GM21367 (cell line): ENCODE measurements at regions not wholly inside any gene's neighbourhood (a gene's known extent, or its start where the extent isn't known, plus 50 kb on each side); places are given as distances from the start of the nearest gene placed in this dataset.

Source experiments
- ATAC-seq: cut with Tn5 transposase; IDR thresholded peaks from one replicate; pipeline ENCODE4 v1.9.1; 2021; ENCODE audit not compliant: unreplicated experiment

DNA sequence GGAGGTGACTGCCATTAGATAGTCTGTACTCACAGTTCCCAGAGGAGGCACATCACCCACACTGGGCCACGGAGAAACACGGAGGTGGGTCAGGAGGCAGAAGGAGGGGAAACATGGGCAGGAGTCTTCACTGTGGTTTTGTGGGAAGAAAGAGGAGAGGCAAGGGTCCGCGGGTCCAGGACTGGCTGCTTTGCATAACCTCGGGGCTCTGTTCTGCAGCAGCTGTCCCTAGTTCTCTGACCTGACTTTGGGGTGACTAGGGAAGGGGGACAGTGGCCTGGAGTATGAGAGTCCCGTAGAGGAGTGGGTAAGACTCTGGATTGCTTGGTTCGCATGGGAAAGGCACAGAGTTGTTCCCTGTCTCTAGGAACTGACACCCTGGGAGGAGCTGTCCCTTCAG, 238.3 kb upstream of the RAB6C start:
- ATAC-seq: no peak

DNA sequence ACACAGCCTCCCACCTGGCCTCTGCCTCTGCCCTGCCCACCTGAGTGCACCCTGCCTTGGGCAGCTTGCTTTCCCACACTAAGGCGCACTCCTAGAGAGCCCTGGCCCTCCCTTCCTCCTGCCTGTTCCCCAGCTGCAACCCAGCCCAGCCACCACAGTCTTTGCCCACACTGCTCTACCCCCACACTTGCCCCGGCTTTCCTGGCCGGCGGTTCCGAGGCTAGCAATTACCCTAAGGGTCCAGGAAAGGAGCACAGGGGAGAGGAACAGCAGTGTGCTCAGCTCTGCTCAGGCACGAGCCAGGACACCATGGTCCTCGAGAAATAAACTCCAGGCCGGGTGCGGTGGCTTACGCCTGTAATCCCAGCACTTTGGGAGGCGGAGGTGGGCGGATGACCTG, 237.8 kb upstream of the RAB6C start:
- no peak for ATAC-seq

DNA sequence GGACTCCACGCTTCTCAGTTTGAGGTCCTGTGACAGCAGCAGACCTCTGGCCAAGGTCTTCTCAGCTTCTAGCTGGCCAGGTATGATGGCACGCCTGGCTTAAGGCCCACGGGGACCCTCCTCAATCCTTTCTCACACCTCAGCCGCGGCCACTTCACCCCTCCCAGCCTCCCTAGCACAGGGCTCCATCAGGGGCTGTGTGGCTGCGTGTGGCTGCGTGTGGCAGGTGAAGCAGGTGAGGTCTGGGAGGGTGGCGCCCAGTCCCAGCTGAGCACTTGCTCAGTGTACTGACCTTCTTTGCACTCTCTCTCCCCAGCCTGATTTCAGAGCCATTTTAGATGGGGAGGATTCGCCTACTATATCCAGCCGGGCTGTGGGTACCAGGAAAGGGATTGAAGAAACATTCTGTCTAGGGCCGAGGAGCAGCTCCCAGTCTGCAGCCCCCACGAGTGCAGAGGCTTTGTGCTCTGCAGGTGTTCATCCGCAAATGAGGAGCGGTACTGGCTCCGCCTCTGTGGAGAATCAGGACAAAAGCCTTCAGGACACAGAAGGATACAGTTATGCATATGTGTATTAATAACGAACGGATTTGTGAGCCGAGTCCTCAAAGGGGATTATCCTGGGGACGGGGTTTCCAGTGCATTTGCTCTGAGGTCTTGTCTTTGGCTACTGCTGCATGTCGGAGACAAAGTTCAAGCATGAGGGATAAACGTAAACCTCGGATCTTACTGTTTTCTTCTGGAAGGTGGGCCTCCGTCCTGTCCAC, 236.9 kb upstream of the RAB6C start:
- no peak for ATAC-seq

- ATAC-seq: no peak
These were observed 235.3 kb upstream of the RAB6C start for GRCh38 chr2:129744141-129744540.

- no peak for ATAC-seq
These were observed 234.8 kb upstream of the RAB6C start for GRCh38 chr2:129744649-129745048.

GRCh38 chr2:129747500-129748125, 231.9 kb upstream of the RAB6C start:
- ATAC-seq: no peak

DNA sequence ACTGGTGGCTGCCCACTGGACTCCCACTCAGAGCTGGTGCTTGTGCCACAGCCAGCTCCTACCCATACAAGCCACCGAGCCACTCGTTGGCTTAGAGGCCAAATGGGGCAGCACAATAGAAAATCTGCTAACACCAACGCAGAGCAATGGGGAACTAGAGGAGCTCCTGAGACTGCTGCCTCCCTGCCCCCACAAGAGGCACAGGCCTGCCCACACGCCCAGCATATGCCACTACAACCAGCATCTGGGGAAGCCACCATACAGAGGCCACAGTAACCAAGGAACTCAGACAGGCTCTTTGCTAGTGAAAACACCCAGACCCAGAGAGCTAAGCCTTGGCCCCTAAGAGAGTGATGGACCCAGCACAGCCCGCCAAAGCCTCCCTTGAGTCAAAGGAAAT, 231.2 kb upstream of the RAB6C start:
- no peak for ATAC-seq

DNA sequence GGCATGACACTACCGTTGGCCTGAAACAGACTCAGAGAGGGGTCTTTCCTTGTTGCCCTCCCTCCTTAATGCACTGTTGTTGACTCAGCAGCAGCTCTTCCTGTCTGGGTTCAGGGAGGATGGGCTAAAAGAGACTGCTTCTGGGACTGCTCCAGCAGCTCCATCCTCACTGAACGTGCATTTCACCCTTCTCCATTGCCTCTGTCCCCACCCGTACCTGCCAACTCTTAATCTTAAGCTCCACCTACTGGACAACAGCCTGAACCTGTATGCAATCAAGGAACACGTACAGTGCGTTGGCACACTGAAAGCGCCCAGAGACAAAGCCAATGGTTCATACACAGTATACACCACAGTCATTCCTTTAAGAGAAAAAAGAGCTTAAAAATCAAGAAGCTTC, 230.8 kb upstream of the RAB6C start:
- ATAC-seq: no peak

GRCh38 chr2:129751409-129751808, 228.1 kb upstream of the RAB6C start:
- no peak for ATAC-seq

GRCh38 chr2:129752176-129752575, 227.3 kb upstream of the RAB6C start:
- no peak for ATAC-seq

GRCh38 chr2:129752686-129753085, 226.8 kb upstream of the RAB6C start:
- no peak for ATAC-seq

DNA sequence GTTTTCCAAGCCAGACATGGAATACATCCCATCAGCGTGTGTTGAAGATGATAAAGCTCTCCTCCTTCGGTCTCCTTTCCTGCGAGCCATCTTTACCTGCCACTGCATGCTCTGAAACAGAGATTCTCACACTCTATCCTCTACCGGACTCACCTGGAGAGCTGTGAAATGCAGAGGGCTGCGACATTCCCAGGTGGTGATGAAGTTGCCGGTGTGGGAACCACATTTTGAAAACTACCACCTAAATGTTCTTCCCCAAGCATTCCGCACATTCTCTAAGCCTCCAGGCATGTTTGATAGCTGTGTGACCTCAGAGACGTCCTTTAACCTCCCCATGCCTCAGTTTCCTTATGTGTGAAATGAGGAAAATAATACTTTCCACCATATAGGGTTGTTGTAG, 226.2 kb upstream of the RAB6C start:
- no peak for ATAC-seq

- no peak for ATAC-seq
These were observed 225.0 kb upstream of the RAB6C start for GRCh38 chr2:129754421-129754820.

- ATAC-seq: no peak
These were observed 224.6 kb upstream of the RAB6C start for GRCh38 chr2:129754831-129755230.

DNA sequence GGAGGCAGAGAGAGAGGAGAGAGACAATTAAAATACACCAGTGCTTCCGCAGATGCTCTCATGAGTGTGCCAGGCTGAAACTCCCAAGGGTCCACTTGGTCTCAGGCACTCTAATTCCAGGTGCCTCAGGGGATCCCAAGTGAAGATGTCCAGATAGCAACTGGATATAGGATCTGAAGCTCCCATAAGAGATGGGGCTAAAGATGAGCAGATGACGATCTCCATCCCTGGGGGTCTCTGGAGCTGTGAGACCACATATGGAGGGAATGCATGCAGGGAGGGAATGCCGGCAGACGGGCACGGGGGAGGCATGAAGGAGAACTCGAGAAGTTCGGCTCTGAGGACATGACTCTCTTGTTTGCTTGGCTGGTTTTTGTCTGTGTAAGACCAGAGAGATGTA, 223.7 kb upstream of the RAB6C start:
- no peak for ATAC-seq

- no peak for ATAC-seq
These were observed 223.2 kb upstream of the RAB6C start for GRCh38 chr2:129756276-129756675.

DNA sequence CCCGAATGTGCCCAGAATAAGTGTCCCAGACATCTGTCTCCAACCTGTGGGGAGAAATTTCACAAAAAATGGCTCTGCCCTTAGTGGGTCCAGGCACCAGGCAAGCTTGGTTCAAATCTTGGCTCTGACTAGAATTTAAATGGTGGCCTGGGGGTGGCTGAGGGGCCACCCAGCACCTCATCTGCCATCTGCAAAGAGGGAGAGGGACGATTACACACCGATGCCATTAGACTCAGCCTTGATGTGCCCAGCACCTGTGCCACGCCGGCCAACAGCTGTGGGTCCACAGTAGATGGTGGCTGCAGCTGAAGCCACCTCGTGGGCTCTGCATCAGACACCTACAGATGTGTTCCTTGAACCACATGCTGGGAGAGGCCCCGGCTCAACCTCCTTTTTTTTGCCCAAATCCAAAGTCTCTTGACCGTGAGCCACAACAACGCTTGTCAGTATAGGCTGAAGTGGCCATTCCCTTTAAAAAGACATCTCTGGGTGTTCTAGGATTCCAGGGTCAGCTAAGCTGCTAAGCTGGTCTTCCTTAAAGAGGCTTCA, 222.0 kb upstream of the RAB6C start:
- no peak for ATAC-seq

GRCh38 chr2:129757915-129758783, 221.3 kb upstream of the RAB6C start:
- ATAC-seq: no peak

- ATAC-seq: no peak
These were observed 220.5 kb upstream of the RAB6C start for GRCh38 chr2:129758784-129759471.

DNA sequence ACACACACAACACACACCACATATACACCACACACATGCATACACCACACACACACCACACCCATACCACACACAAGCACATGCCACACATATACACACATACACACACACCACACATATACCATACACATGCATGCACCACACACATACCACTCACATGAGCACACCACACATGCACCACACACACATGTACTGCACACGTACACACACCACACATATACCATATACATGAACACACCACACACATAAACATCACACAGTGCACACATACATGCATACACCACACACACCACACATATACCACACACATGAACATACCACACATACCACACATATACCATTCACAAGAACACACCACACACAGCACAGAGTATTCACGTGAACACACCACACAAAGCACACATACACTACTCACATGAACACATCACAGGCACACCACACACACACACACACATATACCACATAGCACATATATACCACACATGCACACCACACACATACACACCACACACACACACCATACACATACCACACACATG, 219.9 kb upstream of the RAB6C start:
- ATAC-seq: no peak

DNA sequence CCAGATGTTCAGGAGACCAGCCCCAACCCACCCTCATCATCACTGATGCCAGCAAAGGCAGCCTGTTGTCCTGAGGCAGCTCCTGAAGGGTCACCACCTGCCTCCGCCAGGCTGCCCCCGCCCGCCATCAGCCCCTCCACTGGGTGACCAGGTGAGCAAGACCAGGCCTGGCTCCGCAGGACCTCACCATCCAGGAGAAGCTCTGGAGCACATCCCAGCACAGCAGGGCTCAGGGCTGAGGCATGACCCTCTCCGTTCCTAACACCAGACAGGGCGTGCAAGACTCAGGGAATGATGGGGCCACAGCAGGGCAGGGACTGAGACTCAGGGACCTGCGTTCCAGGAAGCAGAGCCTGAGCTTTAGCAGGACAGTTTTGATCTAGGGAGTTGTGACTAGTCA, 218.8 kb upstream of the RAB6C start:
- ATAC-seq: no peak
